ENCODE measurements at regions not wholly inside any gene's neighbourhood (a gene's known extent, or its start where the extent isn't known, plus 50 kb on each side); places are given as distances from the start of the nearest gene placed in this dataset.

DNA sequence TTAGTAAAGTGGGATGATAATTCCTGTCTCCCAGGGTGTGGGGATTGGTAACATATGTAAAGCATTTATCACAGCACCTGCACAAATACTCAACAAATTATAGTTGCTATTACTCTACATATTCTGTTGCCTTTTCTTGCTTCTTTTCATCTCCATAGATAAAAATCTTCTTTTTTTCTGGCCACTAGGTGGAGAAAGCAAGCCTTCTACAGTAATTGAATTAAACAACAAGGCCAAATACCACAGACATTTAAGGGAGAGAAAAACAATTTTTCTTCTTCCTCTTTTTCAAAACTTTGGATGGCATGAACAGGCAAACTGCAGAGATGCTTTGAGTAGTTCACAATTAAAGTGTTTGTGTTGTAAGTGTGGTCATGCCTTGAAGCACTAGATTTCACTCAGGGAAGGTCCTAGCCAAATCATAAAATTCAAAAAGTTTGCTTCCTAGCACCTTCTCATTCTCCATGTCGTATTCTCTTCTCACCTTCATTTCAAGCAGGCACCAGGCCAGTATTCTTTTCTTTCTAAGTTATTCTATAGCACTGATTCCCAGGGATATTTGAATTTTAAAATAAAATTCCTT is 493.4 kb upstream of the TGFBR2 start:
- Histone ChIP-seq H4K20me1 (no peaks in the 10 kb centered on the region), H3K4me1 (no peaks in the 10 kb centered on the region), H3K9me3 (no peaks in the 10 kb centered on the region), H3K36me3 (no peaks in the 10 kb centered on the region), H3K27ac (no peak overlapping the region), H3K27me3 (no peaks in the 10 kb centered on the region), H3K4me3 (no peak overlapping the region), H3K9ac (no peak overlapping the region), H3K4me2 (no peak overlapping the region)
- TF ChIP-seq Cebpa-rat (IDR thresholded peaks at IDR 0.05), result no peak

DNA sequence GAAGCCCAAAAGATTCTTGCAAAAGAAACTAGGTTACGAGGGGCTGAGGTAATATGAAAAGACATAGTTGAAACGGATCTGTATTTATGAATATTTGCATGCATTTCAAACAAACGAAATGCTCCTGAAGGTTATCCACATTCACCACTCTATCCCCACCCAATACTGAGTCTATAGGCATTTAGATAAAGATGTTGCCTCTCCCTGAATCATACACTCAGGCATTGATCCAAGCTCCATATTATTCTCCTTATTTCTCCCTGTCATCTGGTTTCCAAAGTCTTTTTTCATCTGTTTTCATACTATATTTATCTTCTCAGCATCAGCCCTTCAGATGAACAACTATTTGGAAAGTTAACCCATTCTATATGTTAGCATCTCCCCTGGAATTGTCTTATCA is 492.5 kb upstream of the TGFBR2 start:
- H3K4me3 ChIP-seq, result no peak overlapping the region
- H4K20me1 ChIP-seq, result no peaks in the 10 kb centered on the region
- H3K9ac ChIP-seq, result no peak overlapping the region
- no peaks in the 10 kb centered on the region for H3K36me3 ChIP-seq
- H3K4me1 ChIP-seq, result no peaks in the 10 kb centered on the region
- TF ChIP-seq Cebpa-rat (IDR thresholded peaks at IDR 0.05), result no peak
- H3K9me3 ChIP-seq, result no peaks in the 10 kb centered on the region
- no peak overlapping the region for H3K4me2 ChIP-seq
- H3K27ac ChIP-seq, result no peak overlapping the region
- H3K27me3 ChIP-seq, result no peaks in the 10 kb centered on the region

DNA sequence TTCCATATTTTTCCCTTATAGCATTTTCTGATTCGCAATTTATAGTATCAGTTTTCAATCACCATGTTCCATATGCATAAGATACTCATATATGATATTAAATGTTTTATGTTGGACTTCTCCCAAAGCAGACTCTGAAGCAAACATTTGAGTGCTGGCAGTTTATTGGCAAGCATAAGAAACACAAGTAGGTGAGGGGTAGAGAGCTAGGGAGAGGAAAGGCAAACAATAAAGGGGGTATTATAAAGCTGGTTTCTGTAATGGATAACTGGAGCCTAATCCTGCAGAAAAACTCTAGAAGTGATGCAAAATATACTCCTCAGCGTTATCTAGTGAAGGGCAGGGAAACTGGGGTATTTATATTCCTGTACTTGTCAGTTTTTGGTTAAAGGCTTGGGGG is 491.5 kb upstream of the TGFBR2 start:
- Histone ChIP-seq H3K4me2 (no peak overlapping the region), H3K27me3 (no peaks in the 10 kb centered on the region), H3K4me1 (no peaks in the 10 kb centered on the region), H3K9me3 (no peaks in the 10 kb centered on the region), H3K36me3 (no peaks in the 10 kb centered on the region), H3K9ac (no peak overlapping the region), H3K4me3 (no peak overlapping the region), H3K27ac (no peak overlapping the region), H4K20me1 (no peaks in the 10 kb centered on the region)
- TF ChIP-seq Cebpa-rat (IDR thresholded peaks at IDR 0.05), result no peak

DNA sequence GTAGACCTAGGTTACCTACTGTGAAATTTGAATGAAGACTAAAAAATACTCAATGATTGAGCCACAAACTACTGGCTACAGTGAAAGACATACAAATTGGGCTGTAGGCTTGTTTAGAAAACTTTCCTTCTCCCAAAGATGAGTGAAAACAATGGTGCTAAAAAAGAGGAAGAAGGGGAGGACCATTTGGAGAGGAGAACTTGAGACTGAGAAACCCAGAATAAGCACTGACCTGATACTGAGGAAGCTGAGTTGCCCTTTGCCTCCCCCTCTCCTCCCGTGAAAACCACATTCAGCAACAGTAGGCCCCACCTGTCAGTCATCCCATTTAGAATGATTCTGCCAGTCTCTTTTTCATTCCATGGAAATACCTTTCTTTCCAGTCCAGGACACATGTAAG is 484.0 kb upstream of the TGFBR2 start:
- no peaks in the 10 kb centered on the region for H3K36me3 ChIP-seq
- H3K4me3 ChIP-seq, result no peak overlapping the region
- H3K4me2 ChIP-seq, result no peak overlapping the region
- H3K27ac ChIP-seq, result no peak overlapping the region
- no peaks in the 10 kb centered on the region for H4K20me1 ChIP-seq
- no peaks in the 10 kb centered on the region for H3K27me3 ChIP-seq
- H3K4me1 ChIP-seq, result no peaks in the 10 kb centered on the region
- H3K9me3 ChIP-seq, result 0 out of 2 replicates have a peak, but pooled peaks cover 2% of the 10 kb centered on the region
- no peak overlapping the region for H3K9ac ChIP-seq
- TF ChIP-seq Cebpa-rat (IDR thresholded peaks at IDR 0.05), result no peak

DNA sequence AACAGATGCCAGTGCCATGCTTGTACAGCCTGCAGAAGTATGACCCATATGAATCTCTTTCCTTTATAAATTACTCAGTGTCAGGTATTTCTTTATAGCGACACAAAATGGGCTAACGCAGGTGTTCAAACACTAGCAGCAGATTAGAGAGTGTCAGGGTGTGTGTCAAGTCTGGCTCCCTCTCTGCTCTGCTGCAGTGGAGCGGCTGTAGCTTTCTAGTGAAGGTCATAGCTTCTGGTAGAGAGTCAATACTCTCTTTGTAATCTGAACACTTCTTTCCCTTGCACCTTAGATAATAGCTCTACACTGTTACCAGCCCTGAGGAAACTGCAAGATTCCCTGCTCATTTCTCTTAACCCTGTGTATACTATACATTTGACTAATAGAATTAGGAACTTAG is 483.2 kb upstream of the TGFBR2 start:
- H3K4me3 ChIP-seq, result no peak overlapping the region
- no peaks in the 10 kb centered on the region for H3K36me3 ChIP-seq
- no peaks in the 10 kb centered on the region for H3K4me1 ChIP-seq
- H4K20me1 ChIP-seq, result no peaks in the 10 kb centered on the region
- no peak overlapping the region for H3K9ac ChIP-seq
- no peaks in the 10 kb centered on the region for H3K27me3 ChIP-seq
- H3K9me3 ChIP-seq, result peaks cover 9% of the 10 kb centered on the region; the same call in 1 of the 2 replicates
- H3K27ac ChIP-seq, result no peak overlapping the region
- no peak for TF ChIP-seq Cebpa-rat (IDR thresholded peaks at IDR 0.05)
- H3K4me2 ChIP-seq, result no peak overlapping the region

DNA sequence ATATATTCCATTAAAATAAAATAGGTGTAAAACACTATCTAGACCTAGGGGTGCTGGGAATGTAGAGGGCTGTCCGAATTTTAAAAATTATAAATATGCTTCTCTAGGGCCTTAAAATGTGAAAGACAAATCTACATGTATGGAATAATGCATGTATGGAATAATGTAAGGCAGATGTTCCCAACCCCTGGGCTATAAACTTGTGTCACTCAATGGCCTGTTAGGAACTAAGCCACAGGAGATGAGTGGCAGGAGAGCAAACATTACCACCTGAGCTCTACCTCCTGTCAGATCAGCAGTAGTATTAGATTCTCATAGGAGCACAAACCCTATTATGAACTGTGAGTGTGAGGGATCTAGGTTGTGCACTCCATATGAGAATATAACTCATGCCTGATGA is 482.6 kb upstream of the TGFBR2 start:
- Histone ChIP-seq H3K4me1 (no peaks in the 10 kb centered on the region), H4K20me1 (no peaks in the 10 kb centered on the region), H3K27ac (no peak overlapping the region), H3K36me3 (no peaks in the 10 kb centered on the region), H3K9me3 (peaks cover 9% of the 10 kb centered on the region; the same call in 1 of the 2 replicates), H3K27me3 (no peaks in the 10 kb centered on the region), H3K4me3 (no peak overlapping the region), H3K9ac (no peak overlapping the region), H3K4me2 (no peak overlapping the region)
- TF ChIP-seq Cebpa-rat (IDR thresholded peaks at IDR 0.05), result no peak

DNA sequence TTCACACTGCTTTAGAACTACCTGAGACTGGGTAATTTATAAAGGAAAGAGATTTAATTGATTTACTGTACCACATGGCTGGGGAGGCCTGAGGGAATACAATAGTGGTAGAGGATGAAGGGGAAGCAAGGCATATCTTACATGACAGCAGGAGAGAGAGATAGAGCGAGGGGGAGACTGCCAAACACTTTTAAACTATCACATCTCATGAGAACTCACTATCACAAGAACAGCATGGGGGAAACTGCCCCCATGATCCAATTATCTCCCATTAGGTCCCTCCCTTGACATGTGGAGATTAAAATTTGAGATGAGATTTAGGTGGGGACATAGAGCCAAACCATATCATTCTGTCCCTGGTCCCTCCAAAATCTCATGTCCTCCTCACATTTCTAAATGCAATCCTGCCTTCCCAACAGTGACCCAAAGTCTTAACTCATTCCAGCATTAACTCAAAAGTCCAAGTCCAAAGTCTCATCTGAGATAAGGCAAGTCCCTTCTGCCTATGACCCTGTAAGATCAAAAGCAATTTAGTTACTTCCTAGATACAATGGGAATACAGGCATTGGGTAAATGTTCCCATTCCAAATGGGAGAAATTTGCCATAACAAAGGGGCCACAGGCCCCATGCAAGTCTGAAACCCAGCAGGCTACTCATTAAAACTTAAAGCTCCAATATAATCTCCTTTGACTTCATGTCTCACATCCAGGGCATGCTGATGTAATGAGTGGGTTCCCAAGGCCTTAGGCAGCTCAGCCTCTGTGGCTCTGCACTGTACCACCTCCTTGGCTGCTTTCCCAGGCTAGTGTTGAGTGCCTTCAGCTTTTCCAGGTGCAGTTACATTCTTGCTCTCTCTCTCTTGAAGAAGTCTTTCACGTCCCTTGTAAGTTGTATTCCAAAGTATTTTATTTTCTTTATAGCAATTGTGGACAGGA is 481.7 kb upstream of the TGFBR2 start:
- no peak overlapping the region for H3K4me2 ChIP-seq
- H3K9me3 ChIP-seq, result peaks cover 9% of the 10 kb centered on the region; the same call in 1 of the 2 replicates
- H3K9ac ChIP-seq, result no peak overlapping the region
- no peak overlapping the region for H3K4me3 ChIP-seq
- H3K27ac ChIP-seq, result no peak overlapping the region
- H4K20me1 ChIP-seq, result no peaks in the 10 kb centered on the region
- no peaks in the 10 kb centered on the region for H3K27me3 ChIP-seq
- TF ChIP-seq Cebpa-rat (IDR thresholded peaks at IDR 0.05), result no peak
- no peaks in the 10 kb centered on the region for H3K36me3 ChIP-seq
- H3K4me1 ChIP-seq, result no peaks in the 10 kb centered on the region

DNA sequence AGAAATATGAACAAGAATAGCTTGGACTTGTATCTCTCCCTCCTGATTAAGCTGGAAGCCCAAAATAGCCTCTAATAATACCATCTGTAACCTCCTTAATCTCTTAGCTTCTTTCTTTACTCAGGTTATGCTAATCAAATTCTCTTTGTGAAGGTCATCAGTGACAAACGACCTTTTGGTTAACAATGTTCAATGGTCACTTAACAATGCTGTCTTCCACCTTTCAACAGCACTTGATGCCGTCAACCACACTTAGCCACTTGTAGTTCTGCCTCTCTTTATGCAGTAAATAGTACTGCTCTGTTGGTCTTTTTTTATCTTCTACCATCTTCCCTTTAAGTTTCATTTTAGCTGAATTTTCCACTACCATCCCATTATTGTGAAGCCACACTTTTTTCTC is 476.6 kb upstream of the TGFBR2 start:
- TF ChIP-seq Cebpa-rat (IDR thresholded peaks at IDR 0.05), result no peak
- H3K27ac ChIP-seq, result no peak overlapping the region
- H3K4me2 ChIP-seq, result no peak overlapping the region
- no peak overlapping the region for H3K9ac ChIP-seq
- H4K20me1 ChIP-seq, result no peaks in the 10 kb centered on the region
- no peak overlapping the region for H3K4me3 ChIP-seq
- H3K4me1 ChIP-seq, result no peaks in the 10 kb centered on the region
- H3K9me3 ChIP-seq, result peaks cover 9% of the 10 kb centered on the region; the same call in 1 of the 2 replicates
- H3K27me3 ChIP-seq, result no peaks in the 10 kb centered on the region
- H3K36me3 ChIP-seq, result no peaks in the 10 kb centered on the region

DNA sequence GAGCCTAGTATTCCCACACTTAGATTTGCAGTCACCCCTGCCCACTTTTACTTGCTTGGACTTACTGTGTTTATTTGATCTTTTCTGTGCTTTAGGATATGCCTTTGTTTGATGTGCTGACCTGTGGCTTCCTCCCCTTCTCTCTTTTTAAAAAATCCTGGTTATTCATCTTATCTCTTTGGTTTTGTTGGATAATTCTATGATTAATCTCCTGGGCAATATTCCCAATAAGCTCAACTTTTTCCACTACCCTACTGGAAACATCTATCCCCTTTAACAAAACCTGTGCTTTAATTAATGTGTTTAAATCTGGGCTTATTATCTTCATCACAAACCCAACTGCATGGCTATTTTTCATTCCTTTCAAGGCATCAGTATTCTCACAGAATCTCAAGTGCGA is 476.0 kb upstream of the TGFBR2 start:
- Histone ChIP-seq H3K27me3 (no peaks in the 10 kb centered on the region), H3K27ac (no peak overlapping the region), H3K4me1 (no peaks in the 10 kb centered on the region), H3K9me3 (peaks cover 9% of the 10 kb centered on the region; the same call in 1 of the 2 replicates), H4K20me1 (no peaks in the 10 kb centered on the region), H3K4me2 (no peak overlapping the region), H3K9ac (no peak overlapping the region), H3K36me3 (no peaks in the 10 kb centered on the region), H3K4me3 (no peak overlapping the region)
- no peak for TF ChIP-seq Cebpa-rat (IDR thresholded peaks at IDR 0.05)

DNA sequence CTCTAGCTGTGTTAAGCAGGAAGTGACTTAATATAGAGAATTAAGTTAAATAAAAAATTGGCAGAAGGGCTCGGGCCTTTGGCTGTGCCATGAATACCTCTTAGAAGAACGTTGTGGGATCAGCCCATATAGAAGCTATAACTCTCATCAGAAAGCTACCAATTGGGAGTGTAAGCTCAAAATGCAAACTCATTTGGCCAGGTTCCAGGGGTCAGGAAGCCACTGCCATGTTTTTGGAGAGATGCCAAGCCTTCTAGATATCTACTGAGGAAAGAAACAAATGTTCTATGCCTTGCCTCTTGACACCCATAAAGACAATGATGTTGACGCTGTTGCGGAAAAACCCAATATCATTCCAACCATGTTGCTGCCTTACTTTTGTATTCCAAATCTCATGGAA is 475.2 kb upstream of the TGFBR2 start:
- Histone ChIP-seq H3K9me3 (peaks cover 9% of the 10 kb centered on the region; the same call in 1 of the 2 replicates), H3K27ac (no peak overlapping the region), H4K20me1 (no peaks in the 10 kb centered on the region), H3K9ac (no peak overlapping the region), H3K4me1 (no peaks in the 10 kb centered on the region), H3K36me3 (no peaks in the 10 kb centered on the region), H3K4me2 (no peak overlapping the region), H3K27me3 (no peaks in the 10 kb centered on the region), H3K4me3 (no peak overlapping the region)
- no peak for TF ChIP-seq Cebpa-rat (IDR thresholded peaks at IDR 0.05)
